Tibial artery (tissue), 4 donors: ENCODE measurements at regions not wholly inside any gene's neighbourhood (a gene's known extent, or its start where the extent isn't known, plus 50 kb on each side); places are given as distances from the start of the nearest gene placed in this dataset.

Source experiments
- DNase-seq, 2 donors: peaks; one replicate each; pipeline ENCODE4 v3.0.0-alpha.2; 2019
- H3K27ac ChIP-seq, 2 donors: fragments of 200-600 bp; sonication (generic) in 1 of 2; 1 replicate in 1 of 2; 2 replicates in 1 of 2; pipeline ENCODE4 v1.5.1; 2018 to 2019; ENCODE audit warnings: mild to moderate bottlenecking in 1 of 2
- H3K27me3 ChIP-seq, 2 donors: fragments of 200-600 bp; sonication (generic) in 1 of 2; one replicate each; pipeline versions ENCODE4 v1.5.1 to v1.6.0; 2016 to 2019
- H3K36me3 ChIP-seq, 3 donors: fragments of 200-600 bp; sonication (generic) in 2 of 3; one replicate each; pipeline ENCODE4 v1.5.1; 2016 to 2019; ENCODE audit warnings: mild to moderate bottlenecking in 2 of 3
- H3K4me1 ChIP-seq, 4 donors: fragments of 200-600 bp; sonication (generic) in 2 of 4; 1 replicate in 3 of 4; 2 replicates in 1 of 4; pipeline ENCODE4 v1.5.1; 2016 to 2019
- H3K4me3 ChIP-seq, 2 donors: fragments of 200-600 bp; sonication (generic) in 1 of 2; 1 replicate in 1 of 2; 2 replicates in 1 of 2; pipeline ENCODE4 v1.5.1; 2018 to 2019; ENCODE audit warnings: mild to moderate bottlenecking in 2 of 2
- H3K9me3 ChIP-seq, 3 donors: fragments of 200-600 bp; sonication (generic) in 1 of 3; one replicate each; pipeline ENCODE4 v1.5.1; 2016 to 2019
- intact Hi-C: fragments of 100-400 bp; cut with DNase I; formaldehyde crosslinking; loops from one replicate; pipeline ENCODE4 v1.15.0; 2023; ENCODE audit warnings: low total_unique reads
- TF ChIP-seq, protein P1 (sequence below), 2 experiments: fragments of 200-600 bp in 1 of 2; fragments of 450-650 bp in 1 of 2; IDR thresholded peaks; one replicate each; pipeline ENCODE4 v1.5.1; 2017 to 2019; ENCODE audit warnings: antibody characterized with exemption in 2 of 2, mild to moderate bottlenecking in 1 of 2, moderate library complexity in 1 of 2

DNA sequence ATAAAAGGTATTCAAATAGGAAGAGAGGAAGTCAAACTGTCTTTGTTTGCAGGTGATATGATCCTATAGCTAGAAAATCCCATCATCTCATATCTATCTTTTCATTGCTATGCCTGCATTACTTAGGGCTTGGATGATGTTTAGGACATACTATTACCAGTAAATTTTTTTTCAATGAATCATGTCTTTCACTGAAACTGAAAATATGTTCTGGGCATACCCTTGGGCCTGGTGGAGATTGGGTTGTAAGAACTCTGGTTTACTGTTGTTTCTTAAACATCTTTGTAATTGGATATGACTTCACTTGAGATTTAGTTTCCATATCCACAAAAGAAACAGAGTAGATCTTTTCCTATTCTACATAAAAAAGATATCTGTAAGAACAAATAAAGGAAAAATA lies 502.2 kb upstream of the PRMT6 start:
- H3K27me3 ChIP-seq = no peaks in the 10 kb centered on the region
- TF ChIP-seq, protein P1, sequence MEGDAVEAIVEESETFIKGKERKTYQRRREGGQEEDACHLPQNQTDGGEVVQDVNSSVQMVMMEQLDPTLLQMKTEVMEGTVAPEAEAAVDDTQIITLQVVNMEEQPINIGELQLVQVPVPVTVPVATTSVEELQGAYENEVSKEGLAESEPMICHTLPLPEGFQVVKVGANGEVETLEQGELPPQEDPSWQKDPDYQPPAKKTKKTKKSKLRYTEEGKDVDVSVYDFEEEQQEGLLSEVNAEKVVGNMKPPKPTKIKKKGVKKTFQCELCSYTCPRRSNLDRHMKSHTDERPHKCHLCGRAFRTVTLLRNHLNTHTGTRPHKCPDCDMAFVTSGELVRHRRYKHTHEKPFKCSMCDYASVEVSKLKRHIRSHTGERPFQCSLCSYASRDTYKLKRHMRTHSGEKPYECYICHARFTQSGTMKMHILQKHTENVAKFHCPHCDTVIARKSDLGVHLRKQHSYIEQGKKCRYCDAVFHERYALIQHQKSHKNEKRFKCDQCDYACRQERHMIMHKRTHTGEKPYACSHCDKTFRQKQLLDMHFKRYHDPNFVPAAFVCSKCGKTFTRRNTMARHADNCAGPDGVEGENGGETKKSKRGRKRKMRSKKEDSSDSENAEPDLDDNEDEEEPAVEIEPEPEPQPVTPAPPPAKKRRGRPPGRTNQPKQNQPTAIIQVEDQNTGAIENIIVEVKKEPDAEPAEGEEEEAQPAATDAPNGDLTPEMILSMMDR (IDR thresholded peaks at IDR 0.05) = no peak
- H3K27ac ChIP-seq = no peak overlapping the region
- no peak overlapping the region for H3K4me3 ChIP-seq
- no peak for DNase-seq
- H3K36me3 ChIP-seq = no peaks in the 10 kb centered on the region
- intact Hi-C loops = no loop called here
- peaks cover 0 to 2% (median 0%) of the 10 kb centered on the region in 3 donors for H3K9me3 ChIP-seq
- H3K4me1 ChIP-seq = no peaks in the 10 kb centered on the region

DNA sequence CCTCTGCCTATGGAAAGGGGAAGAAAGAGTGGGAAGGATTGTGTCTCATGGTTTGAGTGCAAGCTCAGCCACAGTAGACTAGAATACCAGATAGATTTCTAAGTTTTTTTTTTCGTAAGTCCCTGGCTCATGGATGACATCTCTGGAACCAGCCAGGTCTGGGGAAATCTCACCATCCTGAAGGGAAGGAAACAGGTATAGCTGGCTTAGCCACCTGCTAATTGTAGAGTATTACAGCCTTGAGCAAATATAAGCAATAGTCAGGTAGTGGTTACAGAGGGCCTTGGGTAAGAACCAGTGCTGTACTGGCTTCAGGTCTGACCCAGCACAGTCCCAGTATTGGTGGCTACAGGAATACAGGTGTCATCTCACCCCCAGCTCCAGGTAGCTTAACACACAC lies 500.9 kb upstream of the PRMT6 start:
- no peaks in the 10 kb centered on the region for H3K4me1 ChIP-seq
- intact Hi-C loops = no loop called here
- H3K9me3 ChIP-seq = peaks cover 0 to 4% (median 0%) of the 10 kb centered on the region in 3 donors
- TF ChIP-seq, protein P1 (IDR thresholded peaks at IDR 0.05) = no peak
- H3K36me3 ChIP-seq = no peaks in the 10 kb centered on the region
- no peaks in the 10 kb centered on the region for H3K27me3 ChIP-seq
- H3K4me3 ChIP-seq = no peak overlapping the region
- no peak overlapping the region for H3K27ac ChIP-seq
- no peak for DNase-seq

DNA sequence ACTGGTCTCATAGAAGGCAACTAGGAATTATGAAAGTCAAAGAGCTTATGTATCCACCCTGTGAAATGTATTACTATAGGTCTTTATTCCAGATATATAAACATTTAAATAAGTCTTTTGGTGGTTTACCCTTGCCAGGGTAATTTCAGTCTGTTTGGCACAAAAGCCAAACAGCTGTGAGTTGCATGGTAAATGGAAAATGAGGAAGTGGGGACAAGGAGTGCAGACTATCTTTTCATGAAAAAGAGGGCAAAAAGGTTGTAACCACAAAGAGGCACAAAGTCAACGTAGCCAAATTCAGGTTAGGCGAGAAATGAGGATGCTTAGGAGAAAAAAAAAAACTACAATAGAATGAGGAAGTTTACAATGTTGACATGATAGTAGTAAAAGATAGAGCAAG lies 492.3 kb upstream of the PRMT6 start:
- peaks cover 0 to 3% (median 0%) of the 10 kb centered on the region in 3 donors for H3K9me3 ChIP-seq
- no peak overlapping the region for H3K27ac ChIP-seq
- intact Hi-C loops = no loop called here
- DNase-seq = no peak
- H3K36me3 ChIP-seq = no peaks in the 10 kb centered on the region
- no peak overlapping the region for H3K4me3 ChIP-seq
- TF ChIP-seq, protein P1 (IDR thresholded peaks at IDR 0.05) = no peak
- no peaks in the 10 kb centered on the region for H3K27me3 ChIP-seq
- no peaks in the 10 kb centered on the region for H3K4me1 ChIP-seq

DNA sequence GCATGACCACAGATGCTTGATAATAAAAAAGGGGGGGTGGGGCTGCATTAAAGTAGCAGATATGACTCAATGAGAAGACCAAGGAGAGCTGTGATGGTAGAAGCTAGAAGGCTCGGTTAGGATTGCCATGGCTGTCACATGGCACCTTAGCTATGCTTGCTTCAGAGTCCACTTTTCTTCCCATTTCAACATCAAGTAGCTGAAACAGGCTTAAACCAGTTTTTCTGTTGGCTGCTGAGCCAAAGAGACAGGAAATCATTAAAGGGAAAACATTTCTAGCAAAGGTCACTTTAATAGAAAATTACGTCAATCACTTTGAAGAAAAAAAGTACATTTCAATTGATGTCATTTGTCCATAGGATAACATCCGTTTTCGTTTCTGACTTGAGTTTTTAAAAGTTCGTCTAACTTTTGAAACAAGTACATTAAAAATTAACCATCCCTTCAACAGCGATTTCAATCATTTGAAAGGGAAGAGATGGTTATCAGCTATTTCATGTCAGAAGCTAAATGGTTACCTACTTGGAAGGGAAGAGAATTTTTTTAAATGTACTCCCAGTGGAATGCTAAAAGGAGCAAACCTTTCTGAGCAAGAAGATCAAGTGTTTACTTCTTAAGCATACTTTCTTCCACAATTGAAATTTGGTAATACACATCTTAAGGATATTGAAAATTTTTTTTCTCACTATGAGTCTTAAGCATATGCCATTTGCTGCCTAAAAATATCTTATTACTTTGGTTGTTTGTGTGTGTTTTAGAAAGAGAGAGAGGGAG lies 488.1 kb upstream of the PRMT6 start:
- Histone ChIP-seq H3K36me3 (no peaks in the 10 kb centered on the region), H3K4me3 (no peak overlapping the region), H3K27ac (no peak overlapping the region), H3K9me3 (no peaks in the 10 kb centered on the region), H3K4me1 (no peaks in the 10 kb centered on the region), H3K27me3 (no peaks in the 10 kb centered on the region)
- no peak for DNase-seq
- intact Hi-C loops = no loop called here
- TF ChIP-seq, protein P1 (IDR thresholded peaks at IDR 0.05) = no peak

DNA sequence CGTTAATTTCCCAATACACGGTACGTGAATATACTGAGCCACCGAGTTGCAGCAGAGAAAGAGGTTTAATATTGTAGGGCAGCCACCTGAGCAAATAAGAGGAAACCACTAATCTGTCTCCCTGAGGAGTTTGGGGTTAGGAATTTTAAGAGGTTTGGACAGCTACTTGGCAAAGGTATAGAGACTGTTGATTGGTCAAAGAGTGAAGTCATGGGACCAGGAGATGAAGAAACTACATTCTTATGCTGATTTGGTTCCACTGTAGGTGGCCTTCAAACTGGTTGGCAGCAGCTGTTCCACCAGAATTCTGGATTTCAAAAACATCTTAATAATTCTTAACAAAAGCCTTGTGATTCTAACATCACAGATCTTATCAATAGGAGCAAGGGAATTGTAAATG lies 485.4 kb upstream of the PRMT6 start:
- intact Hi-C loops = no loop called here
- DNase-seq = no peak
- H3K4me1 ChIP-seq = no peaks in the 10 kb centered on the region
- no peaks in the 10 kb centered on the region for H3K27me3 ChIP-seq
- no peak overlapping the region for H3K27ac ChIP-seq
- H3K36me3 ChIP-seq = no peaks in the 10 kb centered on the region
- no peak overlapping the region for H3K4me3 ChIP-seq
- TF ChIP-seq, protein P1 (IDR thresholded peaks at IDR 0.05) = no peak
- H3K9me3 ChIP-seq = no peaks in the 10 kb centered on the region
